ENCODE measurements at regions not wholly inside any gene's neighbourhood (a gene's known extent, or its start where the extent isn't known, plus 50 kb on each side); places are given as distances from the start of the nearest gene placed in this dataset.
"Not testable (repeated sequence)": the region's sequence is repeated elsewhere in the genome, so short reads cannot be mapped to it uniquely, and the experiment has no call there.

GRCh38 chr10:84850826-84851225 lies 522.4 kb downstream of the CCSER2 start:
- TF ChIP-seq CTCF (IDR thresholded peaks at IDR 0.05; ENCODE audit: low read length, missing control alignments) = no peak
- no peak overlapping the region for H3K4me3 ChIP-seq (replicated peaks; ENCODE audit: low read depth, low read length)
- DNase-seq (ENCODE audit: low read depth) = no peak

GRCh38 chr10:84854439-84854838 lies 526.0 kb downstream of the CCSER2 start:
- TF ChIP-seq CTCF (IDR thresholded peaks at IDR 0.05; ENCODE audit: low read length, missing control alignments) = no peak
- no peak for DNase-seq (ENCODE audit: low read depth)
- no peak overlapping the region for H3K4me3 ChIP-seq (replicated peaks; ENCODE audit: low read depth, low read length)

GRCh38 chr10:84860855-84861254 lies 532.5 kb downstream of the CCSER2 start:
- no peak for DNase-seq (ENCODE audit: low read depth)
- no peak for TF ChIP-seq CTCF (IDR thresholded peaks at IDR 0.05; ENCODE audit: low read length, missing control alignments)
- H3K4me3 ChIP-seq (replicated peaks; ENCODE audit: low read depth, low read length) = no peak overlapping the region

- DNase-seq (ENCODE audit: low read depth) = no peak
- H3K4me3 ChIP-seq (replicated peaks; ENCODE audit: low read depth, low read length) = no peak overlapping the region
- no peak for TF ChIP-seq CTCF (IDR thresholded peaks at IDR 0.05; ENCODE audit: low read length, missing control alignments)
Observed at GRCh38 chr10:84862551-84862950, 534.2 kb downstream of the CCSER2 start.

GRCh38 chr10:84863675-84864074 lies 535.3 kb downstream of the CCSER2 start:
- TF ChIP-seq CTCF (IDR thresholded peaks at IDR 0.05; ENCODE audit: low read length, missing control alignments) = no peak
- DNase-seq (ENCODE audit: low read depth) = no peak
- H3K4me3 ChIP-seq (replicated peaks; ENCODE audit: low read depth, low read length) = no peak overlapping the region

GRCh38 chr10:84876116-84876999 lies 548.0 kb downstream of the CCSER2 start:
- H3K4me3 ChIP-seq (replicated peaks; ENCODE audit: low read depth, low read length) = no peak overlapping the region
- no peak for TF ChIP-seq CTCF (IDR thresholded peaks at IDR 0.05; ENCODE audit: low read length, missing control alignments)
- DNase-seq (ENCODE audit: low read depth) = no peak

- no peak for DNase-seq (ENCODE audit: low read depth)
- TF ChIP-seq CTCF (IDR thresholded peaks at IDR 0.05; ENCODE audit: low read length, missing control alignments) = no peak
- no peak overlapping the region for H3K4me3 ChIP-seq (replicated peaks; ENCODE audit: low read depth, low read length)
Observed at GRCh38 chr10:84879991-84880390, 551.6 kb downstream of the CCSER2 start.

GRCh38 chr10:84881696-84882095 lies 553.3 kb downstream of the CCSER2 start:
- H3K4me3 ChIP-seq (replicated peaks; ENCODE audit: low read depth, low read length); DNase-seq (ENCODE audit: low read depth): not testable (repeated sequence)

Data from fibroblast of pulmonary artery (primary cell).